Kasumi-1 (cell line): ENCODE measurements at regions not wholly inside any gene's neighbourhood (a gene's known extent, or its start where the extent isn't known, plus 50 kb on each side); places are given as distances from the start of the nearest gene placed in this dataset.

Experiments used
- DNase-seq, 2 experiments: peaks; one replicate each; lab custom pipeline; 2025; lab: John Stamatoyannopoulos, UW

DNA sequence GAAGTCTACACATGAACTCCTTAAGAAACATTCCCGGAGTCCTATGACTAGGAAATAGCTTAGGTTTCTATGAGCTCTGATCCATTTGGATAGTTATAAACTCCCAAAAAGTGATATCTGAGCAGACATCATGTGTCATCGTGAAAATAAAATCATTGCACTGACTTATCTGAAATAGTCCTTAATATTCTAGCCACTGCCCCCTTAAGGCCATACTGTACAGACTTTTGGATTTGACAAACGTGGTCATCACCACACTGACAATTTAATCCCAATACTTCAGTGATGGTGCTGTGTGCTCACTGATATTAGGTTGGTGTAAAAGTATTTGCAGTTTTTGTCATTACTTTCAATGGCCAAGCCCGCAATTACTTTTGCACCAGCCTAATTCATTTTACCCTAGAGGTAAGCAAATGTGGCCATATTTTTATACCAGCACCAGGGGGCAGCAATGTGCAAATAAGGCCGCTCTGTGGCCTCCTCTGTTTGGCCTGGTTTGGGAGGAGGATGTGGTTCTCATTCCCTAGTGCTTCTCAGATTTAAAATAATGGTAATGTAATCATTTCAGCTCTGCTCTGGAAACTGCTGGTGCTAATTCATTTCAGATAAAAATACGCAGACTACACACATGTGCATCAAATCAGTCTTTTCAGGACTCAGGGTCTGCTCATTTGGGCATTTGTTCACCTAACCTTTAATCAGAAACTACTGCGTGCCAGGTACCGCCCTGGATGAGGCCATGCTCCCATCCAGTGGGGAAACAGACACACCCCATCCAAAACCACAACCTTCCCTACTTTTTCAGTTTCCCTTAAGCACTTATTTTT, 196.4 kb upstream of the C1QTNF7 start:
- DNase-seq = peak; percentile 76 to 78

DNA sequence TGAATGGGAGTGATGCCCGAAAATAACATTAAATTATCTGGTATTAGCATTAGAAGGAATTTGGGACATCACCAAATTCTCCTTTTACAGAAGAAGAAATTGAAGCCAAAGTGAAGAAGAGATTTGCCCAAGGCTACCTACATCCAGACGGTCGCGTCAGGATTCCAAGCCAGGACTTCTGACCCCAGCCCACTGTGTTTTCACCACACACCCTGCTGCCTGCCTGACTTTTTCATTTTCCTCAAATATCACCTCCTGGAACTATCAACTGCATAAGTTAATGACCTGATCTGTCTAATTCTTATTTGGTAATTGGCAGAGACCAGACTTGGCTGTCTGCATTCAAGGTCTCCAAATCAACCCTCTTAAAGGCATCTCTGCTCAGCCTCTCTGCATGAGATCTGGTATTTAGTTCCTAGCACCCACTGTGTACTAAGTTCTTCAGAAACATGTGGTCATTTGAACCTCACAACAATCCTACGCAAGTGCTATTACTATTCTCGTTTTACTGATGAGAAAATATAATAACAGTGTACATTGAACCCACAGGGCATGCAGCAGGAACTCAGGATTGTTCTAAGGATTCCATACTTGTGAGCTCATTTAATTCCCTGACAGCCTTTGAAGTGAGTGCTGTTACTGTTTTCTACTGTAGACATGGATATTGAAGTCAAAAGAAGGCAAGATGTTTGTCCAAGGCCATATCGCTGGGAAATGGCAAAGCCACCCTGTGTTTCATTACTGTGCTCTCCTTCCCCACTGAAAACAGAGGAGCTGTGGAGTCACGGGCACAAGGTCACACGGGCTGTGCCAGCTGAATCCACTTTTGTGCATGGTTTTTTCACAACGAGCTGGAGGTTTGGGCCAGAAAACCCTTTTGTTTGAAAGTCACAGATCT, 195.2 kb upstream of the C1QTNF7 start:
- no peak for DNase-seq

DNA sequence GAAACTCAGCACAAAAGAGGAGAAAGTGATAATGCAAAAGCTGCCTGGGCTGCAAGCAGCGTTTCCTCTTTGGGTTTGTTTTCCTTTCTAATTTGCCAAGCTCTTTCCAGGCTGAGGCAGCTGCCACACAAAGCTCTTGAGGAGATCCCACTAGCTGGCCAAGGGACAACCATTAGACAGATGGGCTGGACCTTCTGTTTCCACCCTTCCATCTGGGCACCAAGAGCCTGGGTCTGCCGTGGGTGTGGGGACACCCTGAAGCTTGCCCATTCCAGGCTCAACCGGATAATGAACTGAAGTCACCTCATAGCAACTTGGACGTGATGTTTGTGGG, 194.6 kb upstream of the C1QTNF7 start:
- no peak for DNase-seq

DNA sequence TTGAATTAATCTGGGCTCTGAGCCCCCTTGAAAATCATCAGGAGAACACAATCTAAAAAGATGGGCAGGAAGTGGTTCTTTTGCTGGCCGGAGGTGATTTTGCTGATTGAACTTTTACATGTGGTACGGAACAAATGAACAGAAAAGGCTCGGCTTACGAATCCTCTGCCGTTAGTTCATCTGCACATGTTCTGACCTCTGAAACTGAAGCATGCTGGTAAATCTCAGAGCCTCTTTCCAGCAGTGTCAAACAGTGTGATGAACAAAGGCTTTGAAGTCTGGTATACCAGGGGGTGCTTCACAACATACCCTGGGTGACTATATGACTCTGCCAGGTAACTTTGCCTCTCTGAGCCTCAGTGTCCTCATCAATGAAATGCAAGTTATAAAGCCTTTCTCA, 194.2 kb upstream of the C1QTNF7 start:
- DNase-seq = no peak

DNA sequence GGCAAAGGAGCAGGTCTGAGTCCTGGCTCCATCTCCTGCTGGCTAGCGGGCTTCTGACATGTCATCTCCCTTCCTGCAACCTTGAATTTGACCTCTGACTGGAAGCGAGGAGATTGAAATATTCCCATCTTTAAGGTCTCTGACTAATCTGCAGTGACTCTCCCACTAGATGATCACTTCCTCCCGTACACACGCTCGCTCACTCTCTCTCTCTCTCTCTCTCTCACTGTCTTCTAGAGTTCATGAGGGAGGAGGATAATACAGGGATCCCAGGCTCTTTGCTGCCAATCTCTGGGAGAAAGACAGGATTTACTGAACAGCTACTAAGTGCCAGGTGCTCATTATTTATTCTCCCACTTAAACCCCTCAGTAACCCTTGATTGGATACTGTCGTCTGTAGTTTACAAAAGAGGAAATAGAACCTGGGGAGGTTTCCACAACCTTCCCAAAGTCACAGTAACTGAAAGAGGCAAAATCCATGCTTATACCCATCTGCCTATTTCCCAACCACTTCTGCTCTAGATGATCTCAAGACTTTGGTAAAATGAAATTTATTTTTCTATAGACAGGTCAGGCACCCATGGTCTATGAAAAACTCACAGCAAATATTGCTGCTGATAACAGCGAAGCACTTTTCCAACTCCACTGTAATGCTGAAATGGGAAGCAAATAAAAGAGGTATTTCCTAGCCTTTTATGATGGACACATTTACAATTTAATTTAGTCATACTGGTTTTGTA, 193.5 kb upstream of the C1QTNF7 start:
- peak in 1 of 2 experiments; percentile 9 for DNase-seq

DNA sequence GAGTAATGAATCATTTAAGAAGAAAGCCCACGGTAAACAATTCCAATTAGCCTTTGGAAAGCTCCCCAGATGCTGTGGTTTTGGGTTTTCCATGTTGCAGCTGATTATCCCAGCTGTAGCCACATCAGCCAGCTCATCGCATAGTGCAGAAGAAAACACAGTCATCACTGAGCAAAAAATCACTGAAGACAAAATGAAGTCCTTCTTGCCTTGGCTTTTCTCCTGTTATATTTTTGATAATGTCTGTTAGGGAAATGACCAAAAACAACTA, 193.0 kb upstream of the C1QTNF7 start:
- DNase-seq = no peak

DNA sequence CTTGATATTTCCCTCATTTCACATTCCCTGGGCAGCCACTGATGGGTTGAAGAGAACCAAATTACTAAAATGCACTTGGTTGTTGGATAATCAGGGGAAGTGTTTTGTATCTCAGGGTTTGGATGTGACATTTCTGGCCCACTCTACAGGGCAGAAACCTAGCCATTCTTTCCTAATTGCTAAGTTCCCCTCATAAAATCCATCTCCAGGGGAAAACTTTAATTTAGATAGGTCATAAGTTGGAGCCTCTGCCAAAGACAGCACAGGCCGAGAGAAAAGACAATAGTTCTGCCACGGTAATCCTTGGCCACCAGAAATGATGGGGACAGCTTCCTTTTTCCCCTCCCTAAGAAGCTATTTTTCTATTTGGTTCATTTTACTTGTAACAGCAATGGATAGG, 192.7 kb upstream of the C1QTNF7 start:
- no peak for DNase-seq

DNA sequence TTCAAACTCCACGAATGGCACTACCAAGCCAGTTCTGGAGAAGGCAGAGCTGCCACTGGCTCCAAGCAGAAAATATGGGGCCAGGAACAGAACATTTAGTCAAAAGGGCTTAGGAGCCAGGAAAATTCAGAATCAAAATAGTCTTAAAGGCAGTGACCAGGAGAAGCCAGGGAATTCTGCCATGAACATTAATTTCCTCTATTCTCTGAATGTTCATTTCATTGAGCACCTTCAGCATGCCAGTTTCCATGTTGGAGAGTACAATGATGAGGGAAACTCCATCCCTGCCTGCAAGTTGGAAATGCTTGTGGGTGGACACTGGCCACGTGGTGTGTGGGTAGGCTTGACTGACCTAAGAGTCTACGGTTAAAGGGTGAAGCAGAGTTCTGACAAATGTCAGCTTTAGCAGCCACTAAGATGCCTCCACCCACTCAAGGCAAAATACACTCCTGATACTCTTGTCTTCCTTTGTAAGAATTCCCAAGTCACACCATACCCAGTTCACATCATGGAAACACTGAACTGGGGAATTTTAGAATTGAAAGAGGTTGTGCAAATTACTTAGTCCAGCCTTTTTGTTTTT, 190.1 kb upstream of the C1QTNF7 start:
- DNase-seq = no peak

DNA sequence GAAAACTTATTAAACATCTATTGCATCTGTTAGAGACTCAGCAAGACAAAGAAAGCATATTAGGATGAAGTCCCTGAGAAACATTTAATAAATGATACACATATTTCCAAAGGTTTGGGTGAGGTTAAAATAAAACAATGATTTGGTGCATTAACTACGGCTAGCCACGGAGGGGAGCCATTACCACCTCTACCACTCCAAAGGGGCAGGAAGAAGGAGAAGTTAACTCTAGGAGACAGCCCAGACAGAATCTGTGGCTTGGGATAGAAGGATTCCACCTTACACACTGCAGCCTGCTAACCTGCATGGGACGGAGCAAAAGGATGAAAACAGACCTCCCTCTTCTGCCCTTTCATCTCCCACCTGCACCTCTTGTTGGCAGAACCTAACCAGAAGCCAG, 189.1 kb upstream of the C1QTNF7 start:
- peak; percentile 74 to 83 for DNase-seq

DNA sequence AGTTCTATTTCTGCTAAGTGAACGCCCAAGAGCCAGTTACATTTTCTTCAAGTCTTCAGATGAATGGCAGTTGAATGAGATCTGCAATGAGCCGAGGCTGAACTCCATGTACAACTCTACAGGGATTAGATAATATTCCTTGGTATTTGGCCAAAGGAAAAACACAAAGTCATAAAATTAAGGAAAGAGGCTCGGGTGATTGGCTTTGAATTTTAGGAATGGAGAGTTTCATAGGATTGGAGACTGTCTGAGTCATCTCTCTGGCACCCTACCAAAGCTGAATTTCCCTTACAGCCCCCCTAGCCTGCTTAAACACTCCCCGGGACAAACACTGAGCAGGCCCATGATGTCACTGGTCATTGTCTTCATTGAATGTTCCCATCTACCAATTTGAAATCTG, 188.0 kb upstream of the C1QTNF7 start:
- DNase-seq = no peak

DNA sequence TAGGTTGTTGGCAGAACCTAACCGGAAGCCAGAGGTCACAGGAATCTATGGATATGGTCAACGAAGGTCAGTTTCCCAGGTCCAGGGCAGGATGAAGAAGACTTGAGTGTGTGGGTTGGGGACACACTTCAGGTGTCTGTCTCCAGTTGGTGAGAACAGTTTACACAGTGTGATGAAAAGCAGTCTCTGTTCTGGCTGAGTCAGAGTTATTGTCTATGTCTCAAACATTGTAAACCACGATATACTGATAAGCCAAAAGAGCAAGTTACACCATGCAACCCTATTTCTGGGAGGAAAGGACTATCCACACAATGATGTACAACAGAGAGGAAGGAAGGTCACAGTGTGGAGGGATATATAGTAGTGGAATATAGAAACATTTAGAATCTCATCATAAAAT, 187.1 kb upstream of the C1QTNF7 start:
- DNase-seq = no peak

DNA sequence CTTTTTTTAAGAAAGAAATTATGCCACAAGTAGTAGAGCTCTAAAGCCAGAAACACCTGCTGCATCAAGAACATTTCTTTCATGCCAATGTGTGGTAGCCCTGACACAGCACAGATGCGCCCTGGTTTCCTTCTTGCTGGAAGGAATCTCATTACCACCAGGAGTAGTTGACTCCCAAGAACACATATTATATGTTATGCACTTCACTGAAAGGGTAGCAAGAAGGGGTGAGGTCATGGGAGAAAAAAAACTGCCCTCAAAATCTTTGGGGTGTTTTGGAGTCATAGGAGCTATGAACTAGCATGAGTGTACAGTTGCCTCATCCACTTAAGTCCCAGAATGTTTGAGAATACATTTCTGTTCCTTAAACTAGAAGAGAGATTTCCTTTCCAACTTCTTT, 185.8 kb upstream of the C1QTNF7 start:
- DNase-seq = no peak

DNA sequence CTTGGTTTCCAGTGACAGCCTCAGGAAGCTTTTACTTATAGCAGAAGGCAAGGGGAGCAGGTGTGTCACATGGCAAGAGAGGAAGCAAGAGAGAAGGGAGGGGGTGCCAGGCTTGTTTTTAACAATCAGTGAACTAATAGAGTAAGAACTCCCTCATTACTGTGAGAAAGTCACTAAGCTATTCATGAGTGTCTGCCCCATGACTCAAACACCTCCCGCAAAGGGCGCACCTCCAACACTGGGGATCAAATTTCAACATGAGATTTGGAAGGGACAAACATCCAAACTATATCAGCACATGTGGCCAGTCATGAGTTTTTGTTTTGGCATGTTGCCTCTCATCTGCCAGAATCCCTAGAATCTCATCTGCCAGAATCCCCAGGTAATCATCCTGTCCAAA, 183.5 kb upstream of the C1QTNF7 start:
- DNase-seq = no peak

DNA sequence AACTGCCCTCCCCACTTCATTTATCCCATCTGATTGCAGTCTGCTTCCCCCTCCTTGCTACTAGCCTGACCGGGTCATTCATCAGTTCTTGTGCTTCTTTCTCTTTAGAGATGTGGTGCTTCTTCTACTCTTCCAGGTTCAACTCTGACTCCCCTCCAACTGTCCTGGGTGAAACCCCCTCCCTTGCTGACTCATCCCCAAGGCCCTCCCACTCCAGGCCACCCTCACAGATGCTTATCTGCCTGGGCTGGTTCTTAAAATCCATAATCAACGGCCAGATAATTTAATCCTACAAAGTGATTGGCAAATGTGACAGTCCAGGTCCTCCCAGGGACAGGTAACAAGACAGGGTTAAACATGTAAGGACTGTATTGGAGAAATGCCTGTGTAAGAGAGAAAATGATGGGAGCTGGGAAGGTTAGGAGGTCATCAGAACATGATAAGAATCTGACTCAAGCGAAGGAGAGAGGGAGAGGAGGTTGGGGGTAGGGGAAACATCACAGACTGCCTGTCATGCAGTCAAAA, 182.8 kb upstream of the C1QTNF7 start:
- no peak for DNase-seq

DNA sequence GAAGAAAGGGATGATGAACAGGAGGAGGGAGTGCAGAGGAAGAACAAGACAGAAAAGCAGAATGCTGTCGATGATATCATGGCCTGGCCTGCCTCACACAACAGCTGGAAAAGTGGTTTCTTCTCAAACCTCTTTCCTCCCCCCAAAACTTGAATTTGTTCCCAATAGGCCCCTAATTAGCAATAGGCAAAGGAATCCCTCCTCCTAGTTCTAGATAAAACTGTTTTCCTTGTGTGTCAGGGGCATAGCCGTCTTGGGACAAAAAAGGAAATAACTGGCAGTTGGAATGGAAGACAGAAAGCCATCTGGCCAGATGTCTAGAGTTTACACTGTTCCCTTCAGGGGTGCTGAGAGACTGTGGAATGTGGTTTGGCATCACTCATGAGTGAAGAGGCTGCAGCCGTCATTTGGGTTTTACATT, 177.8 kb upstream of the C1QTNF7 start:
- peak in 1 of 2 experiments; percentile 14 for DNase-seq

DNA sequence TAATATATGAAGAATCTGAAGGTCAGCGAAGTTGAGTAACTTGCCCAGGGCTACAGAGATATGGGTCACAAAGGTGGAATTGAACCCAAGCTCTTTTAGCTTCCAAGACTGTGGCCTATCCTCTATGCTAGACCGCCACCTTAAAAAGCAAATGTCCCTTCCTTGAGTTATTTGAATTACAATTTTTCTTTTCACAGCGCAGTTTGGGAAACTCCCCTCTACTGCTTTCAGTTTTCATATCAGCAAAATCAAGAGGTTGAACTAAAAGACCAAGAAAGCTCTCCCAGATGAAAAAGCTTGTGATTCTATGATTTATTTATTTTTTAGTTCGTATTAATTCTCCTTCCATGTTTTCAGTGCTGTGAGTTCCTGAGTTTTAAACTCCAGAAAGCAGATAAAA, 174.5 kb upstream of the C1QTNF7 start:
- DNase-seq = no peak

DNA sequence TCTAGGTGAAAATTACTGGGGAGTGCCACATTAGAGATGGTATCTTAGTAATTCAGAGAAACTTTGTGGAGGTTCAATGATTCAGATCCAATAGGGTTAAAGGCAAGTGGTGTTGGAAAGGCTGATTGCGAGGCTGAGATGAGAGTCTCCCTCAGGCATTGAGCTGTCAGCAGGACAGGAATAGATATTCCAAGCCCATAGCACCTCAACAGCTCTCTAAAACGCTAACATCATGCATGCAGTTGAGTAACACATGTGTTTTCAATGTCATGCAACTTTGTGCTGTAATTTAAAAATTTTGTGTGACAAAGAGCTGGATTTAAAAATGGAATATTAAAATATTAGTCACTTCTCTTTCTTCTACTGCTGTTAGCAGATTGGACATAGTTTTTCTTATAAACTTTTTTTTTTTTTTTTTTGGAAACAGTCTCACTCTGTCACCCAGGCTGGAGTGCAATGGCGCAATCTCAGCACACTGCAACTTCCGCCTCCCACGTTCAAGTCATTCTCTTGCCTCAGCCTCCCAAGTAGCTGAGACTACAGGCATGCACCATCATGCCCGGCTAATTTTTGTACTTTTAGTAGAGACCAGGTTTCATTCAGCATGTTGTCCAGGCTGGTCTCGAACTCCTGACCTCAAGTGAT, 173.5 kb upstream of the C1QTNF7 start:
- no peak for DNase-seq

DNA sequence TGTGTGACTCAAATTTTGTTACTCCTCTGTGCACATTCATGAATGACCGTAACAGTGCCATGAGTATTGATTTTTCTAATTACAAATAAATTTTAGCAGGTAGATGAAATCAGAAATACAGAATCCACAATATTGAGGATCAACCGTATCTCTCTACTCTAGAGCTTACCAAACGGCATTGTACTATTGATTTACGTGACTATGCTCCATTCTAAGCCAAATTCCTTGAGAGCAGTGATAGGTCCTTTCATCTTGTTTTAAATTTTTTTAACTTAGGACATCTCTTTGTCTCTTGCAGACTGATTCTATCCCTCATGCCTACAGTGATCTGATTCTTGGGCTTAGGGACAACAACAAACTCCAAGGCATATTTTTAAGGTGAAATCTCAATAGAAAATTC, 172.3 kb upstream of the C1QTNF7 start:
- no peak for DNase-seq

DNA sequence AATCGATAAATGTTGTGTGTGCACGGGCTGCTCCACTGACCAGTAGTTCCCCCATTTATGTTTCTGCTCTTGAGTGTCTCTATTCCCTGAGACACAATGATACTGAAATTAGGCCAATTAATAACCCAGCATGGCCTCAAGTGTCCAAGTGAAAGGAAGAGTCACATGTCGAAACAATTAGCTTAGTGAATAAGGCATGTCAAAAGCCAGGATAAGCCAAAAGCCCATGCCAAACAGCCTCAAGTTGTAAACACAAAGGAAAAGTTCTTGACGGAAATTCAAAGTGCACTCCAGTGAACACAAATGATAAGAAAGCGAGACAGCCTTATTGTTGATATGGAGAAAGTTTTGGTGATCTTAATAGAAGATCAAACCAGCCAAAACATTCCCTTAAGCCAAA, 167.1 kb upstream of the C1QTNF7 start:
- DNase-seq = no peak

DNA sequence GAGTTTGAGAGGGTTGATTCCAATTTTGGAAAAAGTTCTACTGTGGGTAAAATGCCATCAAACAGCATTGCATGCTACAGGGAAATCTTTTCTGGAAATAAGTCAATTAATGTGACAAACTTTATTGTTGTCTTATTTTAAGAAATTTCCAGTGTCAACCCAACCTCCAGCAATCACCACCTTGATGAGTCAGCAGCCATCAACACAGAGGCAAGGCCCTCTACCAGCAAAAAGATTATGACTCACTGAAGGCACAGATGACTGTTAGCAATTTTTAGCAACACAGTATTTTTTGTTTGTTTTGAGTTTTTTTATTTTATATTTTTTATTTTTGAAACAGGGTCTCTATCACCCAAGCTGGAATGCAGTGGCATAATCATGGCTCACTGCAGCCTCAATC, 165.4 kb upstream of the C1QTNF7 start:
- DNase-seq = no peak

DNA sequence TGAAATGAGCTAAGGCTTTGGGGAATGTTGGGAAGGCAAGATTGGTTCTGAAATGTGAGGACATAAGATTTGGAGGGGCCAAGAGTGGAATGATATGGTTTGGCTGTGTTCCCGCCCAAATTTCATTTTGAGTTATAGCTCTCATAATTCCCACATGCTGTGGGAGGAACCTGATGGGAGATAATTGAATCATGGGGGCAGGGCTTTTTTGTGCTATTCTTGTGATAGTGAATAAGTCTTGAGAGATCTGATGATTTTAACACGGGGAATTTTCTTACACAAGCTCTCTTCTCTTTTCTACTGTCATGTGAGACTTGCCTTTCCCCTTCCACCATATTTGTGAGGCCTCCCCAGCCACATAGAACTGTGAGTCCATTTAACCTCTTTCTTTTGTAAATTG, 157.6 kb upstream of the C1QTNF7 start:
- no peak for DNase-seq

DNA sequence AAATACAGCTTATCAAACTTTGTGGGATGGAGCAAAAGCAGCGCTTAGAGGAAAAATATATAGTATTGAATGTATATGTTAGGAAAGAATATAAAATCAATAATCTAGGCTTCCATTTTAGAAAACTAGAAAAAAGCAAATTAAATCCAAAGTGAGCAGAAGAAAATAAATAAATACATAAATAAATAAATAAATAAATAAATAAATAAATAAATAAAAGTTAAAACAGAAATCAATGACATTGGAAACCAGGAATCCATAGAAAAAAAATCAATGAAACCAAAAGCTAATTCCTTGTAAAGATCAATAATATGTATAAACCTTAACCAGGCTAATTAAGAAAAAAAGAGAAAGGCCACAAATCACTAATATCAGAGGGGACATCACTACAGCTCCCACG, 141.8 kb upstream of the C1QTNF7 start:
- no peak for DNase-seq
